Breast epithelium (tissue), 4 donors: ENCODE measurements at regions not wholly inside any gene's neighbourhood (a gene's known extent, or its start where the extent isn't known, plus 50 kb on each side); places are given as distances from the start of the nearest gene placed in this dataset.
"Not testable (repeated sequence)": the region's sequence is repeated elsewhere in the genome, so short reads cannot be mapped to it uniquely, and the experiment has no call there.

ENCODE experiments used
- DNase-seq, 2 donors: peaks; one replicate each; pipeline ENCODE4 v3.0.0-alpha.2; 2019; ENCODE audit warnings: low spot score in 2 of 2
- H3K27ac ChIP-seq, 2 donors: fragments of 200-600 bp; sonication (generic) in 1 of 2; one replicate each; pipeline ENCODE4 v1.5.1; 2016 to 2019; ENCODE audit warnings: mild to moderate bottlenecking in 1 of 2
- H3K27me3 ChIP-seq, 2 donors: fragments of 200-600 bp; sonication (generic) in 1 of 2; one replicate each; pipeline versions ENCODE4 v1.5.1 to v1.6.0; 2017 to 2019; ENCODE audit warnings: control low read depth in 1 of 2, mild to moderate bottlenecking in 1 of 2
- H3K36me3 ChIP-seq: fragments of 200-600 bp; one replicate; pipeline ENCODE4 v1.5.1; 2019
- H3K4me1 ChIP-seq, 2 donors: fragments of 200-600 bp; sonication (generic); one replicate each; pipeline ENCODE4 v1.5.1; 2016 to 2019; ENCODE audit warnings: control low read depth in 1 of 2
- H3K4me3 ChIP-seq, 3 donors: fragments of 200-600 bp; sonication (generic); 1 replicate in 2 of 3; 2 replicates in 1 of 3; pipeline ENCODE4 v1.5.1; 2016 to 2019; ENCODE audit warnings: mild to moderate bottlenecking in 3 of 3, moderate library complexity in 2 of 3
- H3K9me3 ChIP-seq, 2 donors: fragments of 200-600 bp; sonication (generic) in 1 of 2; one replicate each; pipeline ENCODE4 v1.5.1; 2016 to 2019; ENCODE audit warnings: control low read depth in 1 of 2
- POLR2A ChIP-seq: fragments of 450-650 bp; IDR thresholded peaks from one replicate; pipeline ENCODE4 v1.6.1; 2016; ENCODE audit warnings: antibody characterized with exemption, mild to moderate bottlenecking, moderate library complexity
- POLR2AphosphoS5 ChIP-seq, 3 donors: sonication (generic); formaldehyde crosslinking; IDR thresholded peaks; one replicate each; pipeline ENCODE4 v1.6.1; 2017; ENCODE audit warnings: antibody characterized with exemption in 3 of 3
- intact Hi-C: fragments of 100-400 bp; cut with DNase I; formaldehyde crosslinking; loops from one replicate; pipeline ENCODE4 v1.15.1; 2023; ENCODE audit warnings: low total_unique reads
- TF ChIP-seq, protein P1 (sequence below), 3 donors: fragments of 450-650 bp; IDR thresholded peaks; one replicate each; pipeline ENCODE4 v1.5.1; 2016 to 2017; ENCODE audit warnings: antibody characterized with exemption in 3 of 3, mild to moderate bottlenecking in 3 of 3, moderate library complexity in 3 of 3

DNA sequence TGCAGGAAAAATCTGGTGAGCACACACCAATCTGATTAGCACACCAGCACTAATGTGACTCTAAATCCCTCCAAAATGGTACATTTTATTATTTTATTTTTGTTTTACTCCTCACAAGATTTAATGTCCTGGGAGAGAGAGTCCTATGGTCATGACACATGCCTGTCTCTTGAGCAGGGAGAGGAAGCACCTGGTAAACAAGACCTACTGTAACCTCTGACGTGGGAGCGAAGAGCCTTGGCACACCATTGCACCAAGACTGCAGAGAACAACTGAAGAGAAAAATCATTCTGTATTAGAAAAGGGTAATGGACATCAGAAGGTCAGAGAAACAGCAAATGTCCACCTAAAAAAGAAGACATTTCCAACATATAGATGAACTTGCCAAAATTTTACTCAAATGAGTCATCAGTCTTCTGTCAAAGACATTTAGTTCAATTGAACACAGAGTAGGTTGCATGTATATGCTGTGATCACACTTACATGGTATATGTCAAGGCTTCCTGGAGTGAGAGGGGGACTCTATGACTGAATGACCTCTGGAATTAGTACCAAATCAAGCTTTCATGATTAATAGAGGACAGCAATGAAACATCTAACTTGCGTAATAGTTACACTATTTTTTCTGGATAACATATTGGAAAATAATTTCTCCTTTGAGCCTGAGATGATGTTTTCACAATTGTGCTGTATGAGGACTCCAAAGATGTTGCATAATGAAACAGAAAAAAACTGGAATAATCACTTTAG is 186.9 kb upstream of the FLRT2 start:
- TF ChIP-seq POLR2AphosphoS5 (IDR thresholded peaks at IDR 0.05) = no peak
- no peak for TF ChIP-seq POLR2A
- TF ChIP-seq, protein P1, sequence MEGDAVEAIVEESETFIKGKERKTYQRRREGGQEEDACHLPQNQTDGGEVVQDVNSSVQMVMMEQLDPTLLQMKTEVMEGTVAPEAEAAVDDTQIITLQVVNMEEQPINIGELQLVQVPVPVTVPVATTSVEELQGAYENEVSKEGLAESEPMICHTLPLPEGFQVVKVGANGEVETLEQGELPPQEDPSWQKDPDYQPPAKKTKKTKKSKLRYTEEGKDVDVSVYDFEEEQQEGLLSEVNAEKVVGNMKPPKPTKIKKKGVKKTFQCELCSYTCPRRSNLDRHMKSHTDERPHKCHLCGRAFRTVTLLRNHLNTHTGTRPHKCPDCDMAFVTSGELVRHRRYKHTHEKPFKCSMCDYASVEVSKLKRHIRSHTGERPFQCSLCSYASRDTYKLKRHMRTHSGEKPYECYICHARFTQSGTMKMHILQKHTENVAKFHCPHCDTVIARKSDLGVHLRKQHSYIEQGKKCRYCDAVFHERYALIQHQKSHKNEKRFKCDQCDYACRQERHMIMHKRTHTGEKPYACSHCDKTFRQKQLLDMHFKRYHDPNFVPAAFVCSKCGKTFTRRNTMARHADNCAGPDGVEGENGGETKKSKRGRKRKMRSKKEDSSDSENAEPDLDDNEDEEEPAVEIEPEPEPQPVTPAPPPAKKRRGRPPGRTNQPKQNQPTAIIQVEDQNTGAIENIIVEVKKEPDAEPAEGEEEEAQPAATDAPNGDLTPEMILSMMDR (IDR thresholded peaks at IDR 0.05) = no peak
- no peak overlapping the region for H3K4me3 ChIP-seq
- no peaks in the 10 kb centered on the region for H3K36me3 ChIP-seq
- no peak overlapping the region for H3K27ac ChIP-seq
- no peaks in the 10 kb centered on the region for H3K9me3 ChIP-seq
- DNase-seq = no peak
- intact Hi-C loops = no loop called here
- H3K27me3 ChIP-seq = no peaks in the 10 kb centered on the region
- no peaks in the 10 kb centered on the region for H3K4me1 ChIP-seq

DNA sequence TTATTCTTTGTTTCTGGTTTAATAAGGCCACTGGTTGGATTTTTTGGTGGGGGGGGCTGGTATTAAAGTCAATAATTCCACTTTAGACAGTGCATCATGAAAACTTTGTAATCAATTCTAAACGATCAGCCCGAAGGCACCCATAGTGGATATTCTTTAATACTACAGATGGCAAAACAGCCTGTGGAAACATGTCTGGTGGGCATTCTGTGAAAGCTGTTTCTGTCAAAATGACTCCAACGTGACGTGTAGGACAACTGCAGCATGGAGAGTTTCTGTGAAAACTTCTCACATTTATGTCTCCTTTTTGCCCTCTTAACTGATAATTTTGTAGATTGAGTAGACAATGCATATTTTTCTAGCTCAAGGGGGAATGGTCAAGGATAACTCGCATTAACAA is 185.8 kb upstream of the FLRT2 start:
- H3K27ac ChIP-seq = no peak overlapping the region
- no peak for DNase-seq
- intact Hi-C loops = no loop called here

DNA sequence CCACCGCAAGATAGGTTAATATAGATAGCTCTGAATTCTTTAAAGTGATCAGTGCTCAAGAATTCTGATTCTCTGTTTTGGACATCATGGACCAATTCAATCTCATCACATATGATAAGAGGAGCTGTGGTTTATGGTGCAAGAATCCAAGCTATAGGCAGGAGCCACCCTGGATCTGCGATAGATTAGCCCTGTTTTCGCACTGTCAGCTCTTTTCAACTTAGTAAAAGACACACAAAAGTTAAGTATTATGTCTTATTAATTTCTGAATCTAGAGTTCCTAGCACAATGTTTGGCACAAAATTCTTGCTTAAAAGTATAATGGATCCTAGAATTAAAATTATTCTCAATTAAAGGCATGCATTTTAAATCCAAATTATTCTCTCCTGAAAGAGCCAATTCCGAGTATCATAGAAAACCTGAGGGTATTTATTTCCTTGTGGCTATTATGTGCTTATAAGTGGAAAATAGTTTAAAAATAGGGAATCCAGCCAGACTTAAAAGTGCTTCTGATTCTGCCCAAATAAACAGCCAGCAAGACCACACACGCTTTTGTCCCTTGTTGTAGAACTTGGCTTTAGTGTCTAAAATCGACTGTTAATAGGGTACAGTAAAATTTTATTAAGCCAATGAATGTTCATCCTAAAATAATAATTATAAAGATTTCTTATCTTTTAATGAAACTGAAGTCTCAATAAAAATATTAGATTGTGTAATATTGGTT is 184.9 kb upstream of the FLRT2 start:
- Histone ChIP-seq H3K36me3 (no peaks in the 10 kb centered on the region), H3K4me1 (no peaks in the 10 kb centered on the region), H3K27me3 (no peaks in the 10 kb centered on the region), H3K9me3 (no peaks in the 10 kb centered on the region), H3K4me3 (no peak overlapping the region), H3K27ac (no peak overlapping the region)
- DNase-seq = no peak
- intact Hi-C loops = no loop called here
- TF ChIP-seq POLR2A (no peak), POLR2AphosphoS5 (IDR thresholded peaks at IDR 0.05) (no peak)
- TF ChIP-seq, protein P1 (IDR thresholded peaks at IDR 0.05) = no peak

More for the DNA sequence above, 185.8 kb upstream of the FLRT2 start:
- Histone ChIP-seq H3K27me3 (no peaks in the 10 kb centered on the region), H3K9me3 (no peaks in the 10 kb centered on the region), H3K4me1 (no peaks in the 10 kb centered on the region), H3K36me3 (no peaks in the 10 kb centered on the region), H3K4me3 (no peak overlapping the region)
- TF ChIP-seq, protein P1 (IDR thresholded peaks at IDR 0.05) = no peak
- TF ChIP-seq POLR2AphosphoS5 (IDR thresholded peaks at IDR 0.05) = no peak
- TF ChIP-seq POLR2A = no peak

DNA sequence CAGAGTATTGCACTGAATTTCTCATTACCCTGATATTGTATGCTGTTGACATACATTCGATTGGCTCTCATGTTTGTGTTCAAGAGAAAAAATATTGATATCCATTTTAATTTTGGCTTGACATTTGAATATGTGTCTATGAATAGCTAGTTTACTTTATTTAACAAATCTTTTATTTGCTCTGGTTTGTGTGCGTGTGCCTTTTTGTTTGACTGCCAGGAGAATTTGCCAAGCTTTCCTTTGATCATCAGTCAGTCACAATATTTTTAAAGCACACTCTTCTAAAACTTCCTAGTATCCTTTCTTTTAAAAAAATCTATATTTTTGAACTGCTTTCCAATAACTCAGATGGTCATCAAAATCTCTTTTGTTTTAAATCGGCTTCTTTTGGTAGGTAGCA is 179.3 kb upstream of the FLRT2 start:
- intact Hi-C loops = no loop called here
- H3K36me3 ChIP-seq = no peaks in the 10 kb centered on the region

DNA sequence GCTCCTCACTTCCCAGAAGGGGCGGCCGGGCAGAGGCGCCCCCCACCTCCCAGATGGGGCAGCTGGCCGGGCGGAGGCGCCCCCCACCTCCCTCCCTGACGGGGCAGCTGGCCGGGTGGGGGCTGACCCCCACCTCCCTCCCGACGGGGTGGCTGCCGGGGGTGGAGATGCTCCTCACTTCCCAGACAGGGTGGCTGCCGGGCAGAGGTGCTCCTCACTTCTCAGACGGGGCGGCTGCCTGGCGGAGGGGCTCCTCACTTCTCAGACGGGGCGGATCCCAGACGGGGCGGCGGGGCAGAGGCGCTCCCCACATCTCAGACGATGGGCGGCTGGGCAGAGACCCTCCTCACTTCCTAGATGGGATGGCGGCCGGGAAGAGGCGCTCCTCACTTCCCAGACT is 177.4 kb upstream of the FLRT2 start:
- H3K9me3 ChIP-seq, H3K4me1 ChIP-seq, H3K27me3 ChIP-seq, H3K36me3 ChIP-seq, H3K27ac ChIP-seq, intact Hi-C loops, H3K4me3 ChIP-seq, DNase-seq: not testable (repeated sequence)

More for the DNA sequence above, 179.3 kb upstream of the FLRT2 start:
- Histone ChIP-seq H3K4me3 (no peak overlapping the region), H3K27me3 (no peaks in the 10 kb centered on the region), H3K9me3 (peaks cover 0 to 6% of the 10 kb centered on the region in 2 donors), H3K27ac (no peak overlapping the region), H3K4me1 (no peaks in the 10 kb centered on the region)
- TF ChIP-seq, protein P1 (IDR thresholded peaks at IDR 0.05) = no peak
- no peak for TF ChIP-seq POLR2A
- no peak for TF ChIP-seq POLR2AphosphoS5 (IDR thresholded peaks at IDR 0.05)
- DNase-seq = no peak
